H1 (cell line): ENCODE measurements at regions not wholly inside any gene's neighbourhood (a gene's known extent, or its start where the extent isn't known, plus 50 kb on each side); places are given as distances from the start of the nearest gene placed in this dataset.

Experiments
- CTCF ChIA-PET: fragments of 300-600 bp; sonication (Branson Sonifier 250); formaldehyde crosslinking; loops from one replicate; lab custom pipeline; 2021; ENCODE audit not compliant: partially characterized antibody; lab: Charles Lee
- POLR2A ChIA-PET: fragments of 300-600 bp; sonication (Branson Sonifier 250); formaldehyde crosslinking; loops from one replicate; lab custom pipeline; 2021; ENCODE audit warnings: inconsistent platforms; ENCODE audit not compliant: partially characterized antibody; lab: Charles Lee
- DNase-seq, 2 experiments: peaks; one replicate each; pipeline versions ENCODE4 v3.0.0 to v3.0.0-alpha.2; 2010 to 2022; ENCODE audit warnings: low spot score in 2 of 2, low read depth in 1 of 2, mixed read lengths in 1 of 2
- FAIRE-seq: peaks from 2 replicates; lab custom pipeline; 2011; peaks lifted over from hg19 to GRCh38; lab: Jason Lieb, UNC
- H2AFZ ChIP-seq: 2 replicates; pipeline ENCODE4 v1.8.1; 2012; ENCODE audit warnings: low read length, inconsistent platforms
- H2AK5ac ChIP-seq: 2 replicates; pipeline ENCODE4 v1.6.1; 2013; ENCODE audit warnings: low read depth, low read length
- H2BK120ac ChIP-seq: replicated peaks from 2 replicates; pipeline ENCODE3; 2013; ENCODE audit warnings: low read depth, low read length, inconsistent platforms
- H2BK12ac ChIP-seq: 2 replicates; pipeline ENCODE4 v1.6.1; 2013; ENCODE audit warnings: low read depth, low read length
- H2BK15ac ChIP-seq: 2 replicates; pipeline ENCODE4 v1.6.1; 2013; ENCODE audit warnings: low read length
- H2BK20ac ChIP-seq: 2 replicates; pipeline ENCODE4 v1.6.1; 2013; ENCODE audit warnings: low read length
- H2BK5ac ChIP-seq: 2 replicates; pipeline ENCODE4 v1.6.1; 2013; ENCODE audit warnings: low read depth, low read length
- H3K14ac ChIP-seq: 2 replicates; pipeline ENCODE4 v1.6.1; 2013; ENCODE audit warnings: inconsistent platforms; ENCODE audit not compliant: insufficient read length
- H3K18ac ChIP-seq: 2 replicates; pipeline ENCODE4 v1.6.1; 2013; ENCODE audit warnings: low read length; ENCODE audit errors: extremely low read depth
- H3K23ac ChIP-seq: 2 replicates; pipeline ENCODE4 v1.6.1; 2013; ENCODE audit warnings: inconsistent platforms; ENCODE audit not compliant: insufficient read length
- H3K23me2 ChIP-seq: 2 replicates; pipeline ENCODE4 v1.6.1; 2013; ENCODE audit warnings: low read depth, low read length
- H3K27ac ChIP-seq: 2 replicates; pipeline ENCODE4 v1.6.1; 2011; ENCODE audit warnings: low read depth, low read length, inconsistent platforms
- H3K27me3 ChIP-seq, 4 experiments: replicated peaks in 1 of 4; 1 replicate in 1 of 4; 2 replicates in 3 of 4; pipeline versions ENCODE4 v1.6.1 to v1.8.1; 2011 to 2013; ENCODE audit warnings: low read length in 3 of 4, mild to moderate bottlenecking in 3 of 4, inconsistent platforms in 2 of 4, mixed read lengths in 2 of 4, moderate library complexity in 1 of 4; ENCODE audit not compliant: control insufficient read depth in 3 of 4, insufficient read depth in 3 of 4; ENCODE audit errors: extremely low read depth in 1 of 4
- H3K36me3 ChIP-seq, 4 experiments: 2 replicates each; pipeline versions ENCODE4 v1.6.1 to v1.8.1; 2011 to 2013; ENCODE audit warnings: mild to moderate bottlenecking in 4 of 4, low read length in 3 of 4, moderate library complexity in 2 of 4, control low read depth in 1 of 4, inconsistent platforms in 1 of 4; ENCODE audit not compliant: insufficient read depth in 4 of 4, control insufficient read depth in 2 of 4
- H3K4ac ChIP-seq: replicated peaks from 2 replicates; pipeline ENCODE3; 2013; ENCODE audit warnings: low read length, low read depth, mixed read lengths, inconsistent platforms; ENCODE audit not compliant: insufficient read length
- H3K4me1 ChIP-seq, 4 experiments: replicated peaks in 1 of 4; 1 replicate in 1 of 4; 2 replicates in 3 of 4; pipeline versions ENCODE4 v1.6.1 to v1.8.1; 2011 to 2013; ENCODE audit warnings: low read length in 3 of 4, inconsistent platforms in 2 of 4, mixed read lengths in 1 of 4; ENCODE audit not compliant: insufficient read depth in 4 of 4, control insufficient read depth in 3 of 4
- H3K4me2 ChIP-seq, 2 experiments: 2 replicates each; pipeline versions ENCODE4 v1.6.1 to v1.8.1; 2011 to 2013; ENCODE audit warnings: low read depth in 2 of 2, low read length in 2 of 2, control low read depth in 1 of 2, inconsistent platforms in 1 of 2, mild to moderate bottlenecking in 1 of 2; ENCODE audit not compliant: insufficient read depth in 1 of 2
- H3K4me3 ChIP-seq, 4 experiments: fragments of 200-600, 300-600 bp in 1 of 4; sonication (generic), shearing (Covaris generic), sonication (Bioruptor Twin) in 1 of 4; 2 replicates each; pipeline versions ENCODE4 v1.5.1 to v1.8.1; 2011 to 2016; ENCODE audit warnings: low read length in 4 of 4, low read depth in 3 of 4, control low read depth in 2 of 4, inconsistent platforms in 2 of 4, mild to moderate bottlenecking in 2 of 4, mixed read lengths in 1 of 4, moderate library complexity in 1 of 4; ENCODE audit not compliant: insufficient read depth in 2 of 4; ENCODE audit errors: extremely low read depth in 1 of 4
- H3K56ac ChIP-seq: replicated peaks from 2 replicates; pipeline ENCODE3; 2013; ENCODE audit warnings: low read depth, mild to moderate bottlenecking, mixed read lengths, low read length, inconsistent platforms; ENCODE audit not compliant: insufficient read length
- H3K79me1 ChIP-seq: 2 replicates; pipeline ENCODE4 v1.6.1; 2013; ENCODE audit warnings: low read depth, low read length, control low read depth
- H3K79me2 ChIP-seq, 2 experiments: 2 replicates each; pipeline versions ENCODE4 v1.6.1 to v1.8.1; 2012 to 2013; ENCODE audit warnings: low read length in 2 of 2, mild to moderate bottlenecking in 2 of 2, inconsistent platforms in 1 of 2; ENCODE audit not compliant: insufficient read depth in 2 of 2, control insufficient read depth in 1 of 2
- H3K9ac ChIP-seq, 4 experiments: replicated peaks in 1 of 4; 1 replicate in 1 of 4; 2 replicates in 3 of 4; pipeline versions ENCODE4 v1.6.1 to v1.8.1; 2011 to 2013; ENCODE audit warnings: low read depth in 3 of 4, low read length in 3 of 4, control low read depth in 2 of 4, mild to moderate bottlenecking in 2 of 4, moderate library complexity in 2 of 4, inconsistent platforms in 1 of 4; ENCODE audit errors: extremely low read depth in 1 of 4
- H3K9me3 ChIP-seq, 2 experiments: 2 replicates each; pipeline versions ENCODE4 v1.6.1 to v1.8.1; 2012 to 2013; ENCODE audit warnings: mild to moderate bottlenecking in 2 of 2, moderate library complexity in 2 of 2, control low read depth in 1 of 2, inconsistent platforms in 1 of 2, low read depth in 1 of 2, low read length in 1 of 2, mixed read lengths in 1 of 2; ENCODE audit not compliant: insufficient read depth in 2 of 2
- H4K20me1 ChIP-seq, 2 experiments: replicated peaks in 1 of 2; 2 replicates each; pipeline versions ENCODE3 to v1.8.1; 2011 to 2013; ENCODE audit warnings: inconsistent platforms in 2 of 2, low read length in 2 of 2, mild to moderate bottlenecking in 1 of 2; ENCODE audit not compliant: insufficient read depth in 2 of 2, control insufficient read depth in 1 of 2
- H4K5ac ChIP-seq: 2 replicates; pipeline ENCODE4 v1.6.1; 2013; ENCODE audit warnings: low read length, low read depth, mixed read lengths, inconsistent platforms; ENCODE audit not compliant: insufficient read length
- H4K8ac ChIP-seq: 2 replicates; pipeline ENCODE4 v1.8.0; 2013; ENCODE audit warnings: mild to moderate bottlenecking, moderate library complexity, low read length, inconsistent platforms; ENCODE audit not compliant: insufficient read depth; ENCODE audit errors: extremely low read depth
- H4K91ac ChIP-seq: replicated peaks from 2 replicates; pipeline ENCODE3; 2013; ENCODE audit warnings: low read length, mixed read lengths, inconsistent platforms; ENCODE audit not compliant: insufficient read length
- BCL11A ChIP-seq, 2 experiments: IDR thresholded peaks; one replicate each; pipeline ENCODE4 v1.6.1; 2011; ENCODE audit warnings: low read depth in 2 of 2, low read length in 2 of 2, mild to moderate bottlenecking in 2 of 2
- BRCA1 ChIP-seq: IDR thresholded peaks from 2 replicates; pipeline ENCODE4 v1.6.1; 2012; ENCODE audit warnings: low read depth, low read length, improper control_type of control experiment
- CBX5 ChIP-seq: fragments of 300-800, 300-1000 bp; sonication (generic); IDR thresholded peaks from 2 replicates; pipeline ENCODE4 v1.7.1; 2016; ENCODE audit warnings: antibody characterized with exemption, low read length, low read depth
- CBX8 ChIP-seq: fragments of 300-800, 300-1000 bp; sonication (generic); IDR thresholded peaks from 2 replicates; pipeline ENCODE4 v1.7.1; 2016; ENCODE audit warnings: low read depth, low read length, borderline replicate concordance
- CEBPB ChIP-seq: IDR thresholded peaks from 2 replicates; pipeline ENCODE4 v1.6.1; 2012; ENCODE audit warnings: low read depth, low read length
- CHD1 ChIP-seq: IDR thresholded peaks from 2 replicates; pipeline ENCODE4 v1.6.1; 2012; ENCODE audit warnings: low read depth, low read length, improper control_type of control experiment
- CHD2 ChIP-seq: IDR thresholded peaks from 2 replicates; pipeline ENCODE4 v1.6.1; 2012; ENCODE audit warnings: low read length, improper control_type of control experiment
- EP300 ChIP-seq, 2 experiments: IDR thresholded peaks; 1 replicate in 1 of 2; 2 replicates in 1 of 2; pipeline ENCODE4 v1.6.1; 2011 to 2012; ENCODE audit warnings: low read depth in 2 of 2, low read length in 2 of 2, mild to moderate bottlenecking in 2 of 2, borderline replicate concordance in 1 of 2, inconsistent platforms in 1 of 2, moderate library complexity in 1 of 2
- EZH2 ChIP-seq: fragments of 200-600 bp; sonication (generic); IDR thresholded peaks from 2 replicates; pipeline ENCODE4 v1.7.1; 2012; ENCODE audit warnings: low read depth, mild to moderate bottlenecking, moderate library complexity, low read length, inconsistent platforms; ENCODE audit not compliant: severe bottlenecking
- HDAC2 ChIP-seq, 2 experiments: fragments of 300-600 bp in 1 of 2; sonication (generic) in 1 of 2; IDR thresholded peaks; 2 replicates each; pipeline ENCODE4 v1.6.1; 2011 to 2012; ENCODE audit warnings: low read depth in 2 of 2, low read length in 2 of 2, mild to moderate bottlenecking in 2 of 2, moderate library complexity in 2 of 2, borderline replicate concordance in 1 of 2, inconsistent platforms in 1 of 2
- POLR2AphosphoS5 ChIP-seq: IDR thresholded peaks from 2 replicates; pipeline ENCODE4 v1.6.1; 2011; ENCODE audit warnings: low read depth, low read length
- RXRA ChIP-seq: IDR thresholded peaks from 2 replicates; pipeline ENCODE4 v1.6.1; 2011; ENCODE audit warnings: low read depth, mild to moderate bottlenecking, low read length, moderate library complexity; ENCODE audit not compliant: insufficient read depth
- TAF7 ChIP-seq: optimal IDR thresholded peaks from 2 replicates; pipeline ENCODE3; 2011; ENCODE audit warnings: low read depth, mild to moderate bottlenecking, inconsistent platforms, low read length, moderate library complexity, borderline replicate concordance
- YY1 ChIP-seq: IDR thresholded peaks from 2 replicates; pipeline ENCODE4 v1.6.1; 2011; ENCODE audit warnings: low read depth, mild to moderate bottlenecking, low read length
- WGBS, 2 experiments: shearing (Covaris generic) in 1 of 2; methylation state at CpG; one replicate each; pipeline versions ENCODE4 v1.1.6 to v1.1.7; 2013 to 2015; ENCODE audit warnings: low lambda C conversion rate in 2 of 2, mixed read lengths in 2 of 2, inconsistent platforms in 1 of 2, low coverage in 1 of 2, missing lambda C conversion rate in 1 of 2; ENCODE audit not compliant: insufficient replicate concordance in 2 of 2, insufficient coverage in 1 of 2, insufficient read length in 1 of 2; ENCODE audit errors: extremely low coverage in 1 of 2, missing lambda C conversion rate in 1 of 2; 5-methylcytosine and 5-hydroxymethylcytosine counted together
- TF ChIP-seq, protein P1 (sequence below): IDR thresholded peaks from 2 replicates; pipeline ENCODE4 v1.6.1; 2012; ENCODE audit warnings: inconsistent platforms

DNA sequence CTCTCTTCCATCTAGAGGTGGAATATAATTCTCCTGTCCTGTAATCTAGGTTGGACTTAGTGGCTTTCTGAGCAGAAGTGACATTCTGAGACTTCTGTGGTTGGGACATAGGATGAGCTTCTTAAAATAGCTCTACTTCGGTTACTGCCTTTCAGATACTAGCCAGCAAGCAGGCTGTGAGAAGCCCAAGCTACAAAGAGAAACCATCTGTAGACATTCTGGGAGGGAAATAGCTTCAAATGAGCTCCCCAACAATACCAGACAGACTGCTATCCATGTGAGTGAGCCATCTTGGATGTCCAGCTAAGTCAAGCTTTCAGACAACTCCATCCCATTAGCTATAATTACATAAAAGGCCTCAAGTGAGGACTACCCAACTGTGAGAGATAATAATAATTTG lies 568.9 kb downstream of the DMRTA1 start:
- Histone ChIP-seq H3K4ac (no peak overlapping the region), H3K79me1 (no peaks in the 10 kb centered on the region), H4K20me1 (no peaks in the 10 kb centered on the region), H2BK120ac (no peak overlapping the region), H3K36me3 (no peaks in the 10 kb centered on the region), H4K8ac (no peak overlapping the region), H3K27me3 (no peaks in the 10 kb centered on the region), H4K5ac (no peak overlapping the region), H3K18ac (no peak overlapping the region), H2BK5ac (no peak overlapping the region), H3K56ac (no peak overlapping the region), H3K27ac (no peak overlapping the region), H3K14ac (no peak overlapping the region), H2BK15ac (no peak overlapping the region), H4K91ac (no peak overlapping the region), H3K9me3 (no peaks in the 10 kb centered on the region), H2BK20ac (no peak overlapping the region), H2AK5ac (no peak overlapping the region), H3K79me2 (no peaks in the 10 kb centered on the region), H2BK12ac (no peak overlapping the region), H3K4me2 (no peak overlapping the region), H3K9ac (no peak overlapping the region), H3K23ac (no peak overlapping the region), H3K23me2 (no peaks in the 10 kb centered on the region), H2AFZ (no peak overlapping the region), H3K4me3 (no peak overlapping the region), H3K4me1 (no peaks in the 10 kb centered on the region)
- POLR2A ChIA-PET = no interaction called here
- CTCF ChIA-PET = interaction anchor here (0.6 kb wide), 1 partner anchor 105 kb away, joined by 3 read pairs; no protein-coding TSS in a partner anchor
- FAIRE-seq (no peak), DNase-seq (no peak)
- 100% methylated on average over 1 of the region's 1 CpG; no CpG with 5 or more reads in 1 of the 2 experiments for WGBS, 2 experiments
- no peak for TF ChIP-seq BRCA1
- TF ChIP-seq CHD1 = no peak
- TF ChIP-seq BCL11A (IDR thresholded peaks at IDR 0.05; ENCODE audit: low read depth in 2 of 2, low read length in 2 of 2) = no peak
- no peak for TF ChIP-seq RXRA
- TF ChIP-seq POLR2AphosphoS5 = no peak
- no peak for TF ChIP-seq CHD2
- TF ChIP-seq EP300 (IDR thresholded peaks at IDR 0.05; ENCODE audit: borderline replicate concordance in 1 of 2, low read depth in 2 of 2, low read length in 2 of 2) = no peak
- TF ChIP-seq CBX8 = no peak
- TF ChIP-seq TAF7 = no peak
- no peak for TF ChIP-seq CEBPB
- no peak for TF ChIP-seq CBX5
- TF ChIP-seq HDAC2 (IDR thresholded peaks at IDR 0.05; ENCODE audit: borderline replicate concordance in 1 of 2, low read depth in 2 of 2, low read length in 2 of 2) = no peak
- no peak for TF ChIP-seq EZH2
- no peak for TF ChIP-seq YY1
- TF ChIP-seq, protein P1, sequence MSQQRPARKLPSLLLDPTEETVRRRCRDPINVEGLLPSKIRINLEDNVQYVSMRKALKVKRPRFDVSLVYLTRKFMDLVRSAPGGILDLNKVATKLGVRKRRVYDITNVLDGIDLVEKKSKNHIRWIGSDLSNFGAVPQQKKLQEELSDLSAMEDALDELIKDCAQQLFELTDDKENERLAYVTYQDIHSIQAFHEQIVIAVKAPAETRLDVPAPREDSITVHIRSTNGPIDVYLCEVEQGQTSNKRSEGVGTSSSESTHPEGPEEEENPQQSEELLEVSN = no peak
